ENCODE measurements at regions not wholly inside any gene's neighbourhood (a gene's known extent, or its start where the extent isn't known, plus 50 kb on each side); places are given as distances from the start of the nearest gene placed in this dataset.

- DNase-seq = no peak
Observed at GRCh38 chr4:165723051-165723795, 149.8 kb upstream of the TLL1 start.

GRCh38 chr4:165724786-165725185, 148.3 kb upstream of the TLL1 start:
- DNase-seq = no peak

GRCh38 chr4:165725352-165725751, 147.7 kb upstream of the TLL1 start:
- no peak for DNase-seq

GRCh38 chr4:165726831-165727230, 146.2 kb upstream of the TLL1 start:
- no peak for DNase-seq

GRCh38 chr4:165737309-165737972, 135.6 kb upstream of the TLL1 start:
- no peak for DNase-seq

- no peak for DNase-seq
Observed at GRCh38 chr4:165738571-165738970, 134.5 kb upstream of the TLL1 start.

- DNase-seq = no peak
Observed at GRCh38 chr4:165740911-165741310, 132.1 kb upstream of the TLL1 start.

- no peak for DNase-seq
Observed at GRCh38 chr4:165743422-165743821, 129.6 kb upstream of the TLL1 start.

- DNase-seq = no peak
Observed at GRCh38 chr4:165744370-165744769, 128.7 kb upstream of the TLL1 start.

- DNase-seq = no peak
Observed at GRCh38 chr4:165748321-165748720, 124.7 kb upstream of the TLL1 start.

GRCh38 chr4:165751882-165752281, 121.2 kb upstream of the TLL1 start:
- no peak for DNase-seq

GRCh38 chr4:165754664-165755063, 118.4 kb upstream of the TLL1 start:
- no peak for DNase-seq

- no peak for DNase-seq
Observed at GRCh38 chr4:165756836-165757235, 116.2 kb upstream of the TLL1 start.

- DNase-seq = no peak
Observed at GRCh38 chr4:165757451-165757850, 115.6 kb upstream of the TLL1 start.

- no peak for DNase-seq
Observed at GRCh38 chr4:165758086-165758485, 115.0 kb upstream of the TLL1 start.

- no peak for DNase-seq
Observed at GRCh38 chr4:165760182-165760581, 112.9 kb upstream of the TLL1 start.

GRCh38 chr4:165761963-165762362, 111.1 kb upstream of the TLL1 start:
- DNase-seq = no peak

GRCh38 chr4:165763640-165764039, 109.4 kb upstream of the TLL1 start:
- DNase-seq = no peak

- DNase-seq = no peak
Observed at GRCh38 chr4:165765053-165765452, 108.0 kb upstream of the TLL1 start.

- DNase-seq = no peak
Observed at GRCh38 chr4:165766018-165766417, 107.0 kb upstream of the TLL1 start.

- DNase-seq = no peak
Observed at GRCh38 chr4:165766976-165767375, 106.1 kb upstream of the TLL1 start.

GRCh38 chr4:165767671-165768070, 105.4 kb upstream of the TLL1 start:
- no peak for DNase-seq

- no peak for DNase-seq
Observed at GRCh38 chr4:165768281-165768680, 104.8 kb upstream of the TLL1 start.

- no peak for DNase-seq
Observed at GRCh38 chr4:165774326-165774725, 98.7 kb upstream of the TLL1 start.
